ENCODE measurements at regions not wholly inside any gene's neighbourhood (a gene's known extent, or its start where the extent isn't known, plus 50 kb on each side); places are given as distances from the start of the nearest gene placed in this dataset.
"Not testable (repeated sequence)": the region's sequence is repeated elsewhere in the genome, so short reads cannot be mapped to it uniquely, and the experiment has no call there.

DNA sequence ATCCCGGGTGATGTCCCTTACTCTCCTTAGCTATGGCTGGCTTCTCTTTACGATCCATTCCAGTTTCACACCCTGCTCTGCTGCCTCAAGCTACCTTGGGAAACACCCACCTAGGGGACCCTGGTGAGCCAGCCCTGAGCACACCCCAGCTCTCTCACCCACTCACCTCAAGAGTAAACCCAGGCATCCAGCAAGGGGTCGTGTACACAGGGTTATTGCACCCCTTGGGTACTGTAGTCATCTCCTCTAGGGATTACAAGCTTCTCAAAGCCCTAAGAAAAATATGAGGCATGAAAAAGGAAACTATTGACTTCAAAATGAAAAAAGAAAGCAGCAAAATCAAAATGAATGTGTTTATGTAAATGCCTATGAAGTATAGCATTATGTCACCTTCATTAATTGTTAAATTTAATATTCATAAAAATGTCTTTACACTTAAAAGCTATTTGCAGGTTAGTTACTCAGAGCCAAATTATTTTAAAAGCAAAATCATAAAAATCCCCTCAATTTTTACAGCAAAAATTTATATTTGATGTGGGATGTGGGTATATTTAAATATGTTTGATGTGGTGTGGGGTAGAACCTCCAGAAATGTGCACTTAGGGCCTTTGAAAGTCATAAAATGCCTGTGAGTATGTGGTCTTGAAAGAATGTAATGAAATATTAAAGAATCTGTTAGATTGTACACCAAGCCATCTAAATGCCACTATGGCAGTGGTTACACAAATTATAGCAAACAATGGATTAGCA, 190.3 kb downstream of the C1orf94 start:
- TF ChIP-seq POLR2A (IDR thresholded peaks at IDR 0.05; ENCODE audit: extremely low read depth, insufficient read length) (no peak), MAX (IDR thresholded peaks at IDR 0.05; ENCODE audit: low read depth, low read length) (no peak), MYC (IDR thresholded peaks at IDR 0.05; ENCODE audit: low read depth, low read length) (no peak)
- TF ChIP-seq, protein P1, sequence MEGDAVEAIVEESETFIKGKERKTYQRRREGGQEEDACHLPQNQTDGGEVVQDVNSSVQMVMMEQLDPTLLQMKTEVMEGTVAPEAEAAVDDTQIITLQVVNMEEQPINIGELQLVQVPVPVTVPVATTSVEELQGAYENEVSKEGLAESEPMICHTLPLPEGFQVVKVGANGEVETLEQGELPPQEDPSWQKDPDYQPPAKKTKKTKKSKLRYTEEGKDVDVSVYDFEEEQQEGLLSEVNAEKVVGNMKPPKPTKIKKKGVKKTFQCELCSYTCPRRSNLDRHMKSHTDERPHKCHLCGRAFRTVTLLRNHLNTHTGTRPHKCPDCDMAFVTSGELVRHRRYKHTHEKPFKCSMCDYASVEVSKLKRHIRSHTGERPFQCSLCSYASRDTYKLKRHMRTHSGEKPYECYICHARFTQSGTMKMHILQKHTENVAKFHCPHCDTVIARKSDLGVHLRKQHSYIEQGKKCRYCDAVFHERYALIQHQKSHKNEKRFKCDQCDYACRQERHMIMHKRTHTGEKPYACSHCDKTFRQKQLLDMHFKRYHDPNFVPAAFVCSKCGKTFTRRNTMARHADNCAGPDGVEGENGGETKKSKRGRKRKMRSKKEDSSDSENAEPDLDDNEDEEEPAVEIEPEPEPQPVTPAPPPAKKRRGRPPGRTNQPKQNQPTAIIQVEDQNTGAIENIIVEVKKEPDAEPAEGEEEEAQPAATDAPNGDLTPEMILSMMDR (IDR thresholded peaks at IDR 0.05; ENCODE audit: low read depth, low read length), result no peak
- no peak overlapping the region for H3K4me3 ChIP-seq (ENCODE audit: low read depth, low read length)
- no peak for DNase-seq (ENCODE audit: low read depth)

- TF ChIP-seq POLR2A (IDR thresholded peaks at IDR 0.05; ENCODE audit: extremely low read depth, insufficient read length) (no peak), MYC (IDR thresholded peaks at IDR 0.05; ENCODE audit: low read depth, low read length) (no peak), MAX (IDR thresholded peaks at IDR 0.05; ENCODE audit: low read depth, low read length) (no peak)
- TF ChIP-seq, protein P1 (IDR thresholded peaks at IDR 0.05; ENCODE audit: low read depth, low read length), result no peak
- no peak overlapping the region for H3K4me3 ChIP-seq (ENCODE audit: low read depth, low read length)
Observed at GRCh38 chr1:34367954-34368353, 191.2 kb downstream of the C1orf94 start.

DNA sequence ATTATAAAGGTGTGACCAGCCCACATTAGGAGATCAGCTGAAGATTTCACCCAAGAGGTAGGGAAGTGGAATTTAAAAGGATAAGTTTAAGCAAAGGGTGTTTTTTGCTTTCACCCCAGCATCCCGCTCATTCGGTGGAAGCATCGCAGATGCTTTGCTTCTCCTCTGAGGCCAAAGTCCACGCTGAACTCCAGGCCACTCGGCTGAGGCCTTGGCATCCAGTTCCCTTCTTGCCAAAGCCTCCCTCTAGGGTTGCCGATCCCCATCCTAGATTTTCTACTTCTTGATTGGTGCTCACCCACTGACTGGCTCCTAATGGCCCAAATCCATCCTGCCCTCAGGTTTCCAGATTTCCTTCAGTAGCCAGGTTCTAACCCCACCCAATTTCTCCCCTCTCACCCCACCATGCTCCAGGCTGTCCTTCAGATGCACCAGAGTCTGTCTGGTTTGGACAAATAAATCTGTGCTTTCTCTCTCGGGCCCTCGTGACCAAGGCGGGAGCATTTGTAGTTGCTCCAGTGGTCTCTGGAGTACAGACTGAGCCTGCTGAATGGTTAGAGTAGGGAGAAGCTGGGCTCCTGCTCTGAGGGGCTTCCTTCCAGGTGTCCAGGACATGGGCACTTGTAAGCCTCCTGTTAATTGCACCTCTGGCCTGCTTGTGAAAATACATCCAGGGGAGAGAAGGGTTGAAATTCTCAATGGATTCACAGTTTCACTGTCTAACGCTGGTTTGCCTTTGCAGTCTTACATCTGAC, 193.2 kb downstream of the C1orf94 start:
- TF ChIP-seq, protein P1 (IDR thresholded peaks at IDR 0.05; ENCODE audit: low read depth, low read length), result no peak
- TF ChIP-seq MYC (IDR thresholded peaks at IDR 0.05; ENCODE audit: low read depth, low read length), result no peak
- no peak for TF ChIP-seq POLR2A (IDR thresholded peaks at IDR 0.05; ENCODE audit: extremely low read depth, insufficient read length)
- TF ChIP-seq MAX (IDR thresholded peaks at IDR 0.05; ENCODE audit: low read depth, low read length), result no peak
- no peak overlapping the region for H3K4me3 ChIP-seq (ENCODE audit: low read depth, low read length)
- no peak for DNase-seq (ENCODE audit: low read depth)

More at GRCh38 chr1:34367954-34368353, 191.2 kb downstream of the C1orf94 start:
- DNase-seq (ENCODE audit: low read depth), result no peak

DNA sequence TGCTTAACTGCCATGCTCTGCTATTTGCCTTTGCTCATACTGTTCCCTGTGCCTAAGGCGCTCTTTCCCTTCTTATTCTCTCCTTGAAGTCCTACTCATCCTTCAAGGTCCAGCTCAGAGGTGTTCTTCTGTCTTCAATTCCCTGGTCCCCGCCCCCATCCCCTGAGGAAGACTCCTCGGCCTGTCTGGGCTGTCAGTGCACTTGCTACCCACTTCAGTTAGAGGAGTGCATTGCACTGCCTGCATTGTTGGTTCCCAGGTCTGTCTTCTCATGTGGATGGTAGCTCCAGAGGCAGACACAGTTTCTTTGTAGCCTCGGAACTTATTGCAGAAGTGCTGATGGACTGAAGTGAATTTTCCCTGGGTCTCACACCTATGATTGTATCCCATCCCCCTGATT, 194.0 kb downstream of the C1orf94 start:
- TF ChIP-seq MYC (IDR thresholded peaks at IDR 0.05; ENCODE audit: low read depth, low read length), result no peak
- TF ChIP-seq POLR2A (IDR thresholded peaks at IDR 0.05; ENCODE audit: extremely low read depth, insufficient read length), result no peak
- no peak for TF ChIP-seq MAX (IDR thresholded peaks at IDR 0.05; ENCODE audit: low read depth, low read length)
- TF ChIP-seq, protein P1 (IDR thresholded peaks at IDR 0.05; ENCODE audit: low read depth, low read length), result no peak
- no peak for DNase-seq (ENCODE audit: low read depth)
- H3K4me3 ChIP-seq (ENCODE audit: low read depth, low read length), result no peak overlapping the region

- DNase-seq (ENCODE audit: low read depth); H3K4me3 ChIP-seq (ENCODE audit: low read depth, low read length): not testable (repeated sequence)
Observed at GRCh38 chr1:34371179-34371578, 194.5 kb downstream of the C1orf94 start.

- no peak for DNase-seq (ENCODE audit: low read depth)
- no peak for TF ChIP-seq MYC (IDR thresholded peaks at IDR 0.05; ENCODE audit: low read depth, low read length)
- TF ChIP-seq MAX (IDR thresholded peaks at IDR 0.05; ENCODE audit: low read depth, low read length), result no peak
- H3K4me3 ChIP-seq (ENCODE audit: low read depth, low read length), result no peak overlapping the region
Observed at GRCh38 chr1:34371829-34372532, 195.3 kb downstream of the C1orf94 start.

Measured in NB4 (cell line).